ENCODE measurements at regions not wholly inside any gene's neighbourhood (a gene's known extent, or its start where the extent isn't known, plus 50 kb on each side); places are given as distances from the start of the nearest gene placed in this dataset.

DNA sequence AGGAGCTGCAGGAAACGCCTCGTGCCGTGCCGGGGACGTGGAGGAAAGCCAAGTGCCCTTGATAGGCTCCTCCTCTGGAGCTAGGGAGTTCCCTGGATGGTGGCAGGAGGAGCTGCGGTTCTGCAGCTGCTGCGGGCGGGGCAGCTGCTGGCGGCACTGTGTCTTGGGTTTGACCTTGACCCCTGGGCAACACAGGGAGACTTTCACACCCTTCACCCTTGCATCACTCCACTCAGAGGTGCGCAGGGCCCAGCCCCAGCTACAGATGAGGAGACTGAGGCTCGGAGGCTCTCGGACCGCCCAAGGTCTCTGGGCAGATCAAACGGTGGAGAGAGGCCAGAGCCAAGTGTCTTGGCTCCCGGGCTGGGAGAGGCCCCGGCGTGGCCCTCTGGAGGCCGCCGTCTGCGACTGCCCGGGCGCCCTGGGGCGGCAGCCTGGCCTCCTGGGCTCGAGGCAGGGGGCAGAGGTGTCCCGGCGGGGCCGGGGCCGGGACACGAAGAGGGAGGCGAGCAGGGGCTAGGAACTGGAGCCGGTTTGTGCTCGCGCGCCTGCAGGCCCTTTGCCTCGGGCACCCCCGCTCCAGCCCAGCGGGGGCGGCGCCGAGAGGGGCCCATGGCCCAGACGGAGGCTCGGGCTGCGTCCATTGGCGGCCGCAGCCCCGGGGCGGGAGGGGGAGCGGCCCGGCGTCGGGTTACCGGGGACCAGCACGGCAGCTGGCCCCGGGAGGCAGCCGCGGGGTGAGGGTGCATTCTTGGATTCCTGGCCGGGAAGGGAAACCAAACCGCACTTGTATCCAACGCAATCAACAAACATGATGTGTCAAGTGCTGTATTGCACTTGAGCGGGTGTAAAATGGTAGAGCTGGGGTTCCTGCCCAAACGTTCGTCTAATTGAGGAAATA, 129.6 kb upstream of the SLC1A4 start:
- CTCF ChIA-PET (ENCODE audit: partially characterized antibody), result interaction anchor here (0.5 to 3.2 kb wide), 22 partner anchors 8 to 275 kb away, joined by 3 to 15 read pairs (median 4); partner anchors contain the start of gene SERTAD2
- Histone ChIP-seq H4K91ac (replicated peaks; ENCODE audit: insufficient read length, low read length) (peak overlapping the region; percentile 62), H3K9ac (replicated peaks in 1 of 4; ENCODE audit: extremely low read depth in 1 of 4, low read depth in 3 of 4, low read length in 3 of 4) (peak overlapping the region in 1 of 4 experiments; percentile 35; a peak in 1 of 7 replicates), H3K23me2 (ENCODE audit: low read depth, low read length) (peaks cover 6% of the 10 kb centered on the region; the same call in 1 of the 2 replicates), H2AFZ (ENCODE audit: low read length) (peak overlapping the region; percentile 52; the same call in 1 of the 2 replicates), H4K20me1 (replicated peaks in 1 of 2; ENCODE audit: control insufficient read depth in 1 of 2, insufficient read depth in 2 of 2, low read length in 2 of 2) (no peaks in the 10 kb centered on the region), H3K14ac (ENCODE audit: insufficient read length) (no peak overlapping the region), H3K79me1 (ENCODE audit: low read depth, low read length) (no peaks in the 10 kb centered on the region), H4K8ac (ENCODE audit: extremely low read depth, insufficient read depth, low read length) (peak overlapping the region; percentile 82), H3K79me2 (ENCODE audit: control insufficient read depth in 1 of 2, insufficient read depth in 2 of 2, low read length in 2 of 2) (no peaks in the 10 kb centered on the region), H3K18ac (ENCODE audit: extremely low read depth, low read length) (peak overlapping the region; percentile 86; the same call in 1 of the 2 replicates), H3K4me3 (ENCODE audit: extremely low read depth in 1 of 4, insufficient read depth in 2 of 4, low read depth in 3 of 4, low read length in 4 of 4) (peak overlapping the region; percentile 17 to 61 (median 44)), H3K4me1 (replicated peaks in 1 of 4; ENCODE audit: control insufficient read depth in 3 of 4, insufficient read depth in 4 of 4, low read length in 3 of 4) (peaks cover 5 to 30% (median 18%) of the 10 kb centered on the region in 4 experiments), H3K56ac (replicated peaks; ENCODE audit: insufficient read length, low read depth, low read length) (no peak overlapping the region), H3K9me3 (ENCODE audit: insufficient read depth in 2 of 2, low read depth in 1 of 2, low read length in 1 of 2) (no peaks in the 10 kb centered on the region), H3K23ac (ENCODE audit: insufficient read length) (no peak overlapping the region), H2BK20ac (ENCODE audit: low read length) (no peak overlapping the region), H2BK15ac (ENCODE audit: low read length) (no peak overlapping the region), H3K4ac (replicated peaks; ENCODE audit: insufficient read length, low read depth, low read length) (no peak overlapping the region), H3K4me2 (ENCODE audit: insufficient read depth in 1 of 2, low read depth in 2 of 2, low read length in 2 of 2) (peak overlapping the region; percentile 81), H3K27ac (ENCODE audit: low read depth, low read length) (no peak overlapping the region), H3K36me3 (ENCODE audit: control insufficient read depth in 2 of 4, insufficient read depth in 4 of 4, low read length in 3 of 4) (no peaks in the 10 kb centered on the region), H3K27me3 (replicated peaks in 1 of 4; ENCODE audit: control insufficient read depth in 3 of 4, extremely low read depth in 1 of 4, insufficient read depth in 3 of 4, low read length in 3 of 4) (peaks cover 1 to 52% (median 38%) of the 10 kb centered on the region in 4 experiments), H4K5ac (ENCODE audit: insufficient read length, low read depth, low read length) (peak overlapping the region; percentile 13), H2BK5ac (ENCODE audit: low read depth, low read length) (no peak overlapping the region), H2BK12ac (ENCODE audit: low read depth, low read length) (peak overlapping the region; percentile 72; the same call in 1 of the 2 replicates), H2BK120ac (replicated peaks; ENCODE audit: low read depth, low read length) (peak overlapping the region; percentile 23), H2AK5ac (ENCODE audit: low read depth, low read length) (no peak overlapping the region)
- FAIRE-seq (no peak), DNase-seq (ENCODE audit: low read depth in 1 of 2, low spot score in 2 of 2) (peak in 1 of 2 experiments; percentile 68)
- POLR2A ChIA-PET (ENCODE audit: partially characterized antibody), result interaction anchor here (0.7 to 1.7 kb wide), 5 partner anchors 9 to 215 kb away, joined by 3 to 5 read pairs (median 3); no protein-coding TSS in a partner anchor
- 3% methylated on average over 43 of the region's 62 CpGs; no CpG with 5 or more reads in 1 of the 2 experiments for WGBS, 2 experiments (ENCODE audit: extremely low coverage in 1 of 2, insufficient coverage in 1 of 2, insufficient read length in 1 of 2, insufficient replicate concordance in 2 of 2, low coverage in 1 of 2, low lambda C conversion rate in 2 of 2, missing lambda C conversion rate in 1 of 2)
- no peak for TF ChIP-seq CHD2 (IDR thresholded peaks at IDR 0.05; ENCODE audit: low read length)
- TF ChIP-seq RAD21 (IDR thresholded peaks at IDR 0.05 in 1 of 2, conservative IDR thresholded peaks at IDR 0.05 in 1 of 2; ENCODE audit: low read depth in 2 of 2, low read length in 2 of 2), result no peak; a peak in 1 of 4 replicates
- no peak for TF ChIP-seq NANOG (IDR thresholded peaks at IDR 0.05; ENCODE audit: insufficient read depth, low read depth, low read length, poor library complexity, severe bottlenecking)
- no peak for TF ChIP-seq SIX5 (IDR thresholded peaks at IDR 0.05; ENCODE audit: low read depth, low read length)
- no peak for TF ChIP-seq TAF1 (IDR thresholded peaks at IDR 0.05; ENCODE audit: low read depth, low read length)
- no peak for TF ChIP-seq POLR2AphosphoS5 (IDR thresholded peaks at IDR 0.05; ENCODE audit: low read depth, low read length)
- TF ChIP-seq BACH1 (IDR thresholded peaks at IDR 0.05; ENCODE audit: low read length), result no peak
- TF ChIP-seq JUN (IDR thresholded peaks at IDR 0.05; ENCODE audit: low read depth, low read length), result no peak
- no peak for TF ChIP-seq CTBP2 (IDR thresholded peaks at IDR 0.05; ENCODE audit: borderline replicate concordance, insufficient read depth, insufficient read length, low read length)
- TF ChIP-seq EZH2 (IDR thresholded peaks at IDR 0.05; ENCODE audit: low read depth, low read length, severe bottlenecking), result no peak
- peak; percentile 37; the same call in 1 of the 2 replicates for TF ChIP-seq PHF8 (conservative IDR thresholded peaks at IDR 0.05; ENCODE audit: low read depth, low read length)

All from H1 (cell line).